ENCODE measurements at regions not wholly inside any gene's neighbourhood (a gene's known extent, or its start where the extent isn't known, plus 50 kb on each side); places are given as distances from the start of the nearest gene placed in this dataset.
"Not testable (repeated sequence)": the region's sequence is repeated elsewhere in the genome, so short reads cannot be mapped to it uniquely, and the experiment has no call there.

GRCh38 chr20:47914792-47915191 is 129.5 kb upstream of the SULF2 start:
- no peak for TF ChIP-seq CSDC2 (CRISPR knock-in tag; IDR thresholded peaks at IDR 0.05)
- TF ChIP-seq ZNF70 (CRISPR knock-in tag; IDR thresholded peaks at IDR 0.05): no peak
- no peak for TF ChIP-seq ARNTL (CRISPR knock-in tag; IDR thresholded peaks at IDR 0.05; ENCODE audit: borderline replicate concordance, low read depth)
- TF ChIP-seq, protein P1, sequence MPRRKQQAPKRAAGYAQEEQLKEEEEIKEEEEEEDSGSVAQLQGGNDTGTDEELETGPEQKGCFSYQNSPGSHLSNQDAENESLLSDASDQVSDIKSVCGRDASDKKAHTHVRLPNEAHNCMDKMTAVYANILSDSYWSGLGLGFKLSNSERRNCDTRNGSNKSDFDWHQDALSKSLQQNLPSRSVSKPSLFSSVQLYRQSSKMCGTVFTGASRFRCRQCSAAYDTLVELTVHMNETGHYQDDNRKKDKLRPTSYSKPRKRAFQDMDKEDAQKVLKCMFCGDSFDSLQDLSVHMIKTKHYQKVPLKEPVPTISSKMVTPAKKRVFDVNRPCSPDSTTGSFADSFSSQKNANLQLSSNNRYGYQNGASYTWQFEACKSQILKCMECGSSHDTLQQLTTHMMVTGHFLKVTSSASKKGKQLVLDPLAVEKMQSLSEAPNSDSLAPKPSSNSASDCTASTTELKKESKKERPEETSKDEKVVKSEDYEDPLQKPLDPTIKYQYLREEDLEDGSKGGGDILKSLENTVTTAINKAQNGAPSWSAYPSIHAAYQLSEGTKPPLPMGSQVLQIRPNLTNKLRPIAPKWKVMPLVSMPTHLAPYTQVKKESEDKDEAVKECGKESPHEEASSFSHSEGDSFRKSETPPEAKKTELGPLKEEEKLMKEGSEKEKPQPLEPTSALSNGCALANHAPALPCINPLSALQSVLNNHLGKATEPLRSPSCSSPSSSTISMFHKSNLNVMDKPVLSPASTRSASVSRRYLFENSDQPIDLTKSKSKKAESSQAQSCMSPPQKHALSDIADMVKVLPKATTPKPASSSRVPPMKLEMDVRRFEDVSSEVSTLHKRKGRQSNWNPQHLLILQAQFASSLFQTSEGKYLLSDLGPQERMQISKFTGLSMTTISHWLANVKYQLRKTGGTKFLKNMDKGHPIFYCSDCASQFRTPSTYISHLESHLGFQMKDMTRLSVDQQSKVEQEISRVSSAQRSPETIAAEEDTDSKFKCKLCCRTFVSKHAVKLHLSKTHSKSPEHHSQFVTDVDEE (CRISPR knock-in tag; IDR thresholded peaks at IDR 0.05): no peak
- no peak for TF ChIP-seq ISL1 (CRISPR knock-in tag; IDR thresholded peaks at IDR 0.05)
- no peak for TF ChIP-seq RARB (CRISPR knock-in tag; IDR thresholded peaks at IDR 0.05)
- TF ChIP-seq ZFP30 (CRISPR knock-in tag; IDR thresholded peaks at IDR 0.05): no peak
- TF ChIP-seq CSRNP3 (CRISPR knock-in tag; IDR thresholded peaks at IDR 0.05): no peak
- no peak for TF ChIP-seq SNAI2 (CRISPR knock-in tag; IDR thresholded peaks at IDR 0.05)
- TF ChIP-seq OSR1 (CRISPR knock-in tag; IDR thresholded peaks at IDR 0.05): no peak
- TF ChIP-seq ESRRG (CRISPR knock-in tag; IDR thresholded peaks at IDR 0.05): no peak
- TF ChIP-seq, protein P2, sequence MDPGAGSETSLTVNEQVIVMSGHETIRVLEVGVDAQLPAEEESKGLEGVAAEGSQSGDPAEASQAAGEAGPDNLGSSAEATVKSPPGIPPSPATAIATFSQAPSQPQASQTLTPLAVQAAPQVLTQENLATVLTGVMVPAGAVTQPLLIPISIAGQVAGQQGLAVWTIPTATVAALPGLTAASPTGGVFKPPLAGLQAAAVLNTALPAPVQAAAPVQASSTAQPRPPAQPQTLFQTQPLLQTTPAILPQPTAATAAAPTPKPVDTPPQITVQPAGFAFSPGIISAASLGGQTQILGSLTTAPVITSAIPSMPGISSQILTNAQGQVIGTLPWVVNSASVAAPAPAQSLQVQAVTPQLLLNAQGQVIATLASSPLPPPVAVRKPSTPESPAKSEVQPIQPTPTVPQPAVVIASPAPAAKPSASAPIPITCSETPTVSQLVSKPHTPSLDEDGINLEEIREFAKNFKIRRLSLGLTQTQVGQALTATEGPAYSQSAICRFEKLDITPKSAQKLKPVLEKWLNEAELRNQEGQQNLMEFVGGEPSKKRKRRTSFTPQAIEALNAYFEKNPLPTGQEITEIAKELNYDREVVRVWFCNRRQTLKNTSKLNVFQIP (CRISPR knock-in tag; IDR thresholded peaks at IDR 0.05; ENCODE audit: borderline replicate concordance, low read depth): no peak
- TF ChIP-seq BACH2 (CRISPR knock-in tag; IDR thresholded peaks at IDR 0.05; ENCODE audit: borderline replicate concordance): no peak
- TF ChIP-seq GLIS3 (CRISPR knock-in tag; IDR thresholded peaks at IDR 0.05): no peak
- no peak for ATAC-seq

DNA sequence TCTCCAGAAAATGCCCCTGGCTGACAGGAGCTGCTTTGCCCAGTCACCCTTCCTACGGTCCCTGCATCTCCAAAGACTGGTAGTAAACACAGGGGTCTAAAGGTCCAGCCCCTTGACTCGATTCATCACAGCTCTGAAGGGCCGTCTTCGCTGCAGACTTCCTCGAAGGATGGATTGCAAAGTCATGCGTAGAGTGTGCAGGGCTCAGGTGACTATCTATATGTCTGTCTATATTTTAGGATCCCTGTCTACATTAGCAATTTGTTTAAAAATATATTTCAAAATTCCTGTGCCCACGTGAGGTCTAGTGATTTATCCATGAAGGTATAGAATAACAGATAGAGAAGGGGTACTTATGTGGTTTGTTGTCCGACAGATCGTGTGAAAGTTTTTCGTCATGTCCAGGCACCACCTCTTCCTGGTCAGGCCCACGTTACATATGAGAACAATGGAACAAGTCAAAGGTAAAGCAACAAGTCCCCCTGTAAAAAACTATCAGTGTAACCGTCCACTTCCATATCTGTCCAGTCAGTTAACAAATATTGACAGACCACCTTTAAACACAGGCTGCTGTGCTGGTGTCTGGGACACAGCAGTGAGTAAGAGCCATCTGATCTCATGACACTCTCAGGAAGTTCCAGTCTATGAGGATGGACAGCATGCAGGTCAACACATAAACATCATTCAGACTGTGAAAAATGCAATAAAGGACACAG is 127.7 kb upstream of the SULF2 start:
- not testable (repeated sequence) for ATAC-seq

DNA sequence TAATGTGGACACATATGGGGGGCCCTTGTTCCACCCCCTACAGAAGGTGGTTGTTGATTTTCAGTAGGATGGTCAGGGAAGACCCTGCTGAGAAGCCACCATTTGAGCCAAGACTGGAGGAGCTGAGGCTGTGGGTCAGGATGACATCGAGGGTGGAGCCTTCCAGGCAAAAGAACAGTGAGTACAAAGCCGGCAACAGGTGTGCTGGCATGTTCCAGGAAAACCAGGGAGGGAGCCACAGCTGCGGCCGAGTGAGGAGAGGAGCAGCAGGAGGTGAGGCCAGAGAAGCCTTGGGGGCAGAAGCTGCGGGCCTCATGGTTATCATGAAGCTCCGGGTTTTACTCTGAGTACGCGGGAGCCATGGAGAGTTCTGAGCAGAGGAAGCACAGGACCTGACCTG is 126.9 kb upstream of the SULF2 start:
- ATAC-seq: not testable (repeated sequence)

DNA sequence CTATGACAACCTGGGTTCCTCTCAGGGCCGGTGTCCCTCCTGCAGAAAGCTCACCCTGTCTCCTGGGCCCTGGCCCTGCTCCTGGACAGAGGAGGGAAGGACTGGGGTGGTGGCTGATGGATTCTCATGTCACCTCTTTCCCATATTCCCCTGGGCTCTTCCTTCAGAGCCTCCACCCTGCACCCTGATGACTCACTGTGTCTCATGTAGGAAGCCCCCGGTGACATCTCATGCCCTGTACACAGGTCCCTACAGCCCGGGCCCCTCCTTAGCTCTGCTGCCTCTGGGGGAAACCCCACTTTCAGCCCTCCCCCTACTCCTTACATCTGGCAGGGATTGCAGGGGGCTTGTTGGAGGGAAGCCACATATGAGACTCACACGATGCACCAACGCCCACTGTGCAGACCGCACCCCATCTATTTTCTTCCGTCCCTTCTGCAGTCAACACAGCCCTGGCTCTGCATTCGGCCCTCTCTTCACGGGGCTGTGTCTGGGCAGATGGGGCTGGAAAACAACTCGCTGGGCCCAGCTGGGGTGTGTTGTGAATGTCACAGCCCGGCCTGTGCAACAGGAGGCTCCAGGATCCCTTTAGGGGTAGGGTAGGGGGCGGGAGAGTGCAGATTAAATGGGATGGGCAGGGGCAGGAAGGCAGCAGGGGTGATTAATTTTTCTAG is 124.6 kb upstream of the SULF2 start:
- ATAC-seq: not testable (repeated sequence)

DNA sequence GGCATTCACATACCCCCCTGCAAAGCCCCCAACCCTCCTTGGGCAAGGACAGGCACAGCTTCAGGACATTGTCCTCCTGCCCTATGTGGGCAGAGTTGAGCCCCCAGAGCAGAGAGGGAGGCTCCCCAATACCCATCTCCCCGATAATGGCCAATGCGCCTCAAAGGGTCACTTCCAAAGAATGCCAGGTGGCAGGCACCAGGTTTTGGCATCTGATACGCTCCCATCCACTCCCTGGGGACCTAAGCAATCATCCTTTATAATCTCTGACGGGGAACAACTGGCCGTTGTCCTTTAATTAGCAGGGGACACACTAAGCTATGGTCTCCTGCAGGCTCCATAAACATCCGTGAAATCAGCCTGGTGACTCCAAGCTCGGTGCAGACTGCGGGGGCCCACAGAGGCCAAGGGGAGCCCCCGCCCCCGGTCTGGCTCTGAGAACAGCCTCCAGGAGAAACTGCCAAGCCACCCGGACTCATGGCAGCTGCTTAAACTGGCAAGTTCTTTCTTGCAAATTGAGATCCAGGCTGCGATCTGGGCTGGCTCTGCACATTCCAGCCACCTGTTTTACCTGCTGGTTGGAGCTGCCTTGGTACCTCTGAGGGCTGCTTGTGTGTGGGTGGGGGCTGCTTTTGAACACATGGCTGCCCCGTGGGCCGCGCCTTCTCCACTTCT is 123.2 kb upstream of the SULF2 start:
- ATAC-seq: not testable (repeated sequence)

DNA sequence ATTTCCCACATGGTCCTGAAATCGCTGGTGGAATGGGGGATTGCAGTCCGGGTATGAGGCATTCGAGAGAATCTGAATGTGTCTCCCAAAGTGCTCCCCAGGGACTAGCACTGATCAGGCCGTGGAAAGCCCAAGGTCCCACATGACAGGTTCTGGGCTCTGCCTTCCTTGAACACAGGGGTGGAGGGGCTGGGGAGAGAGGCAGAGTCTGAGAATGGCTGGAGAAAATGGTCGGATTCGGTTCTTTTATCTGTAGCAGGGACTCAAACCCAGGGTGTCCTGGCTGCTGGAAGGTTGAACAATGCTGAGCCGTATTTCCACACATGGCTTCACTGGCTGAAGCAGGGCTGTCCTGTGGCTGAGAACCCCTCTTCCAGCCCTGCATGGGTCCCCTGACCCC is 122.7 kb upstream of the SULF2 start:
- not testable (repeated sequence) for ATAC-seq

DNA sequence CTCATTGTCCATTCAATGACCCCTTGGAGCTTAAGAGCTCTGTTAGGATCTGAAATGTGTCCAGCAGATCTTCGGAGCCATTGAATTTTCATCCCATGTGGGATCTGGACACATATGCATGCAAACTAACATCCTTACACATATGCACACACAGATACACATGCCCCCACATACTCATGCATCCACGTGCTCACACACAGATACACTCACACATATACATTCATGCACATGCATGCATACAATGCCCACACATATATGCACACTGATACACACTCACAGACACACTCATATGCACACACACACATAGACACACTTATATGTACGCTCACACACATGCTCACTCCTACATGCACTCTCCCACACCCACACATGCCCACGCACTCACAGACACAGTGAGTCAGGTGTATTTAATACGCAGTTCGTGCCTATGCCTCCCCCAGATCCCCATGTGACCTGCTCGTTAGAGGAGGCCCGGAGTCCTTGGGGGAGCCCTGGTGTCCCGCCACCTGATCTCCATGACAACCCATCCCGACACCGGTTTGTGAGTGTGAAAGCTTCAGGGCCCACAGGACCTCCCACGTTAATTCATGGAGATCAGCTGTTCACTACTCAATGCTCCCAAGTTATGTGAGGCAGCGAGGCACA is 121.9 kb upstream of the SULF2 start:
- ATAC-seq: no peak
- TF ChIP-seq, protein P1 (CRISPR knock-in tag; IDR thresholded peaks at IDR 0.05): no peak
- no peak for TF ChIP-seq GLIS3 (CRISPR knock-in tag; IDR thresholded peaks at IDR 0.05)
- no peak for TF ChIP-seq ZFP3 (CRISPR knock-in tag; IDR thresholded peaks at IDR 0.05)

Data from SK-N-SH treated with all-trans-retinoic acid at 6 μM for 48 hours (cell line).